NT2/D1 (cell line): ENCODE measurements at regions not wholly inside any gene's neighbourhood (a gene's known extent, or its start where the extent isn't known, plus 50 kb on each side); places are given as distances from the start of the nearest gene placed in this dataset.

Experiments used
- SUZ12 ChIP-seq: IDR thresholded peaks from 2 replicates; pipeline ENCODE4 v1.6.1; 2011; ENCODE audit not compliant: insufficient read length, insufficient read depth; ENCODE audit errors: extremely low read depth
- YY1 ChIP-seq: IDR thresholded peaks from 2 replicates; pipeline ENCODE4 v1.6.1; 2011; ENCODE audit not compliant: insufficient read length, insufficient read depth
- ZNF274 ChIP-seq: IDR thresholded peaks from 2 replicates; pipeline ENCODE4 v1.6.1; 2011; ENCODE audit warnings: mild to moderate bottlenecking, low read depth, low read length

GRCh38 chr11:95521862-95522261 lies 267.7 kb downstream of the FAM76B start:
- TF ChIP-seq YY1 (no peak), SUZ12 (no peak), ZNF274 (no peak)
